Endothelial cell of umbilical vein (primary cell): ENCODE measurements at regions not wholly inside any gene's neighbourhood (a gene's known extent, or its start where the extent isn't known, plus 50 kb on each side); places are given as distances from the start of the nearest gene placed in this dataset.

Experiments used
- BruUV-seq: library from RNA; stranded (reverse); fragments of 400-500 nt; replicated peaks from 2 replicates; lab custom pipeline; 2021; lab: Mats Ljungman, UMichigan
- CTCF ChIA-PET: fragments of 300-600, 350-600 bp; sonication (Branson Sonifier 250); formaldehyde crosslinking; loops from one replicate; lab custom pipeline; 2021; ENCODE audit warnings: antibody characterized with exemption, inconsistent platforms; lab: Charles Lee
- POLR2A ChIA-PET: fragments of 300-600, 350-600 bp; sonication (Branson Sonifier 250); formaldehyde crosslinking; loops from one replicate; lab custom pipeline; 2021; ENCODE audit warnings: antibody characterized with exemption, inconsistent platforms; lab: Charles Lee
- DNase-seq: peaks from one replicate; pipeline ENCODE4 v3.0.0-alpha.2; 2011; ENCODE audit warnings: low read depth, low spot score
- FAIRE-seq: peaks from 2 replicates; lab custom pipeline; 2011; peaks lifted over from hg19 to GRCh38; lab: Jason Lieb, UNC
- H2AFZ ChIP-seq: 2 replicates; pipeline ENCODE4 v1.6.0; 2012; ENCODE audit warnings: low read depth, low read length, control low read depth, inconsistent platforms
- H3K27ac ChIP-seq: 2 replicates; pipeline ENCODE4 v1.5.1; 2011; ENCODE audit warnings: low read depth, mild to moderate bottlenecking, control low read depth, low read length, moderate library complexity; ENCODE audit not compliant: insufficient read depth
- H3K27me3 ChIP-seq, 2 experiments: 2 replicates each; pipeline versions ENCODE4 v1.6.0 to v1.6.1; 2011; ENCODE audit warnings: low read length in 2 of 2, mixed read lengths in 1 of 2; ENCODE audit not compliant: control insufficient read depth in 2 of 2, insufficient read depth in 2 of 2
- H3K36me3 ChIP-seq, 2 experiments: 2 replicates in 1 of 2; 3 replicates in 1 of 2; pipeline ENCODE4 v1.5.1; 2011; ENCODE audit warnings: low read length in 2 of 2, mild to moderate bottlenecking in 1 of 2, moderate library complexity in 1 of 2; ENCODE audit not compliant: control insufficient read depth in 2 of 2, insufficient read depth in 2 of 2; ENCODE audit errors: extremely low read depth in 1 of 2
- H3K4me1 ChIP-seq: 3 replicates; pipeline ENCODE4 v1.5.1; 2011; ENCODE audit warnings: mild to moderate bottlenecking, low read length; ENCODE audit not compliant: control insufficient read depth, insufficient read depth; ENCODE audit errors: extremely low read depth
- H3K4me2 ChIP-seq: 2 replicates; pipeline ENCODE4 v1.6.1; 2011; ENCODE audit warnings: low read length, control low read depth, mixed read lengths; ENCODE audit not compliant: insufficient read depth
- H3K4me3 ChIP-seq, 3 experiments: fragments of 200-600 bp in 1 of 3; sonication (generic), shearing (Covaris generic) in 1 of 3; replicated peaks in 1 of 3; 2 replicates each; pipeline ENCODE4 v1.5.1; 2011 to 2016; ENCODE audit warnings: control low read depth in 3 of 3, low read length in 3 of 3, mild to moderate bottlenecking in 2 of 3, inconsistent platforms in 1 of 3, low read depth in 1 of 3, moderate library complexity in 1 of 3; ENCODE audit not compliant: insufficient read depth in 1 of 3
- H3K79me2 ChIP-seq: 2 replicates; pipeline ENCODE4 v1.6.0; 2012; ENCODE audit warnings: low read length, inconsistent platforms; ENCODE audit not compliant: control insufficient read depth, insufficient read depth
- H3K9ac ChIP-seq: replicated peaks from 2 replicates; pipeline ENCODE3; 2011; ENCODE audit warnings: low read length, control low read depth; ENCODE audit not compliant: insufficient read depth; ENCODE audit errors: extremely low read depth
- H3K9me1 ChIP-seq: replicated peaks from 3 replicates; pipeline ENCODE4 v1.6.0; 2011; ENCODE audit warnings: mild to moderate bottlenecking, low read length; ENCODE audit not compliant: control insufficient read depth, insufficient read depth; ENCODE audit errors: extremely low read depth
- H3K9me3 ChIP-seq: replicated peaks from 2 replicates; pipeline ENCODE4 v1.5.1; 2012; ENCODE audit warnings: low read length, inconsistent platforms; ENCODE audit not compliant: control insufficient read depth, insufficient read depth
- H4K20me1 ChIP-seq: replicated peaks from 2 replicates; pipeline ENCODE3; 2011; ENCODE audit warnings: mild to moderate bottlenecking, low read length; ENCODE audit not compliant: control insufficient read depth, insufficient read depth; ENCODE audit errors: extremely low read depth
- CTCF ChIP-seq, 2 donors: IDR thresholded peaks; 1 replicate in 1 of 2; 2 replicates in 1 of 2; pipeline ENCODE4 v1.5.1; 2011; ENCODE audit warnings: low read length in 2 of 2, mild to moderate bottlenecking in 2 of 2, moderate library complexity in 2 of 2, control low read depth in 1 of 2, inconsistent platforms in 1 of 2, low read depth in 1 of 2; ENCODE audit not compliant: insufficient read depth in 1 of 2; ENCODE audit errors: extremely low read depth in 1 of 2
- EZH2 ChIP-seq: IDR thresholded peaks from 2 replicates; pipeline ENCODE4 v1.6.1; 2012; ENCODE audit warnings: borderline replicate concordance, low read depth, mild to moderate bottlenecking, moderate library complexity, low read length, inconsistent platforms; ENCODE audit not compliant: severe bottlenecking
- FOS ChIP-seq: IDR thresholded peaks from 2 replicates; pipeline ENCODE4 v1.6.1; 2011; ENCODE audit warnings: mild to moderate bottlenecking, low read length, moderate library complexity, borderline replicate concordance; ENCODE audit not compliant: insufficient read depth
- MAX ChIP-seq: IDR thresholded peaks from 2 replicates; pipeline ENCODE4 v1.6.1; 2011; ENCODE audit not compliant: insufficient read depth, insufficient read length
- POLR2AphosphoS5 ChIP-seq: IDR thresholded peaks from 2 replicates; pipeline ENCODE4 v1.6.1; 2012; ENCODE audit warnings: low read depth, mild to moderate bottlenecking, control low read depth, low read length, moderate library complexity; ENCODE audit not compliant: insufficient read depth
- dilution Hi-C: fragments of 300-500 bp; cut with MboI; formaldehyde crosslinking; loops from one replicate; pipeline ENCODE4 v1.15.0; 2019; ENCODE audit warnings: low sequenced_read_pairs; ENCODE audit not compliant: extremely low pct_ligation_motif_present
- intact Hi-C: fragments of 100-400 bp; cut with micrococcal nuclease; formaldehyde crosslinking; loops from one replicate; pipeline ENCODE4 v1.10.0; 2022

GRCh38 chr6:168385037-168385759 lies 55.8 kb upstream of the SMOC2 start:
- no peak for FAIRE-seq
- no TSS peak for BruUV-seq
- no peak overlapping the region for H3K4me2 ChIP-seq

More at GRCh38 chr6:168385037-168385759, 55.8 kb upstream of the SMOC2 start:
- Histone ChIP-seq H3K9ac (no peak overlapping the region), H4K20me1 (no peaks in the 10 kb centered on the region), H2AFZ (no peak overlapping the region), H3K27me3 (no peaks in the 10 kb centered on the region), H3K27ac (no peak overlapping the region), H3K36me3 (no peaks in the 10 kb centered on the region), H3K79me2 (no peaks in the 10 kb centered on the region), H3K4me3 (no peak overlapping the region), H3K4me1 (no peaks in the 10 kb centered on the region), H3K9me3 (no peaks in the 10 kb centered on the region), H3K9me1 (no peaks in the 10 kb centered on the region)
- dilution Hi-C loops (no loop called here), intact Hi-C loops (no loop called here)
- TF ChIP-seq FOS (no peak), CTCF (IDR thresholded peaks at IDR 0.05; ENCODE audit: extremely low read depth in 1 of 2, insufficient read depth in 1 of 2, low read depth in 1 of 2, low read length in 2 of 2) (no peak), MAX (no peak), EZH2 (no peak), POLR2AphosphoS5 (no peak)
- CTCF ChIA-PET = no interaction called here
- POLR2A ChIA-PET = no interaction called here
- no peak for DNase-seq
